ENCODE measurements at regions not wholly inside any gene's neighbourhood (a gene's known extent, or its start where the extent isn't known, plus 50 kb on each side); places are given as distances from the start of the nearest gene placed in this dataset.

GRCh38 chr15:46763091-46763490 lies 954.2 kb upstream of the SEMA6D start:
- no peak for FAIRE-seq

- no peak for FAIRE-seq
These were observed 952.5 kb upstream of the SEMA6D start for GRCh38 chr15:46764851-46765250.

GRCh38 chr15:46766021-46766420 lies 951.3 kb upstream of the SEMA6D start:
- FAIRE-seq: no peak

- FAIRE-seq: no peak
These were observed 949.0 kb upstream of the SEMA6D start for GRCh38 chr15:46768287-46768686.

- FAIRE-seq: no peak
These were observed 944.3 kb upstream of the SEMA6D start for GRCh38 chr15:46773016-46773415.

GRCh38 chr15:46778876-46779275 lies 938.4 kb upstream of the SEMA6D start:
- no peak for FAIRE-seq

- FAIRE-seq: no peak
These were observed 930.6 kb upstream of the SEMA6D start for GRCh38 chr15:46786590-46787285.

GRCh38 chr15:46795685-46796084 lies 921.6 kb upstream of the SEMA6D start:
- no peak for FAIRE-seq

- no peak for FAIRE-seq
These were observed 908.5 kb upstream of the SEMA6D start for GRCh38 chr15:46808834-46809233.

- no peak for FAIRE-seq
These were observed 902.1 kb upstream of the SEMA6D start for GRCh38 chr15:46815240-46815639.

- no peak for FAIRE-seq
These were observed 901.5 kb upstream of the SEMA6D start for GRCh38 chr15:46815765-46816164.

GRCh38 chr15:46848704-46849103 lies 868.6 kb upstream of the SEMA6D start:
- no peak for FAIRE-seq

GRCh38 chr15:46853600-46853999 lies 863.7 kb upstream of the SEMA6D start:
- no peak for FAIRE-seq

GRCh38 chr15:46854564-46854963 lies 862.7 kb upstream of the SEMA6D start:
- FAIRE-seq: no peak

- no peak for FAIRE-seq
These were observed 861.9 kb upstream of the SEMA6D start for GRCh38 chr15:46855388-46855787.

- no peak for FAIRE-seq
These were observed 860.3 kb upstream of the SEMA6D start for GRCh38 chr15:46856839-46857502.

GRCh38 chr15:46858150-46858549 lies 859.2 kb upstream of the SEMA6D start:
- FAIRE-seq: no peak

GRCh38 chr15:46861796-46862195 lies 855.5 kb upstream of the SEMA6D start:
- FAIRE-seq: no peak

GRCh38 chr15:46865155-46865554 lies 852.1 kb upstream of the SEMA6D start:
- FAIRE-seq: no peak

- no peak for FAIRE-seq
These were observed 844.9 kb upstream of the SEMA6D start for GRCh38 chr15:46872286-46872980.

GRCh38 chr15:46872981-46873330 lies 844.3 kb upstream of the SEMA6D start:
- FAIRE-seq: no peak

- FAIRE-seq: no peak
These were observed 838.1 kb upstream of the SEMA6D start for GRCh38 chr15:46879032-46879770.

GRCh38 chr15:46880791-46881190 lies 836.5 kb upstream of the SEMA6D start:
- no peak for FAIRE-seq

All from A204.1 (cell line).